ENCODE measurements at regions not wholly inside any gene's neighbourhood (a gene's known extent, or its start where the extent isn't known, plus 50 kb on each side); places are given as distances from the start of the nearest gene placed in this dataset.
A peak's percentile ranks its signal among the peaks of the same experiment; 100 is the strongest.

- Histone ChIP-seq H2AFZ (peak overlapping the region; percentile 61), H3K4me1 (peaks cover 25% of the 10 kb centered on the region), H3K9me3 (ENCODE audit: control insufficient read depth, low read length) (no peaks in the 10 kb centered on the region), H3K4me3 (ENCODE audit: low read depth, low read length) (peak overlapping the region; percentile 36), H3K27ac (peak overlapping the region; percentile 76), H3K27me3 (ENCODE audit: control insufficient read depth, insufficient read depth, low read length) (no peaks in the 10 kb centered on the region), H3K36me3 (ENCODE audit: control insufficient read depth, insufficient read depth, low read length) (no peaks in the 10 kb centered on the region), H3K9ac (no peak overlapping the region), H3K79me2 (no peaks in the 10 kb centered on the region), H3K4me2 (ENCODE audit: low read length) (peak overlapping the region; percentile 82)
- TF ChIP-seq CTCF (IDR thresholded peaks at IDR 0.05): no peak
Observed at GRCh38 chr7:36029853-36030515, 123.1 kb upstream of the EEPD1 start.

- H3K4me1 ChIP-seq: peaks cover 41% of the 10 kb centered on the region
- no peak for TF ChIP-seq CTCF (IDR thresholded peaks at IDR 0.05)
Observed at GRCh38 chr7:36032361-36032818, 120.7 kb upstream of the EEPD1 start.

GRCh38 chr7:36034020-36034419 lies 119.0 kb upstream of the EEPD1 start:
- Histone ChIP-seq H3K36me3 (ENCODE audit: control insufficient read depth, insufficient read depth, low read length) (no peaks in the 10 kb centered on the region), H3K4me1 (peaks cover 45% of the 10 kb centered on the region), H3K27me3 (ENCODE audit: control insufficient read depth, insufficient read depth, low read length) (no peaks in the 10 kb centered on the region), H3K4me3 (ENCODE audit: low read depth, low read length) (no peak overlapping the region), H3K9me3 (ENCODE audit: control insufficient read depth, low read length) (no peaks in the 10 kb centered on the region), H3K27ac (no peak overlapping the region), H2AFZ (no peak overlapping the region), H3K79me2 (no peaks in the 10 kb centered on the region), H3K4me2 (ENCODE audit: low read length) (no peak overlapping the region), H3K9ac (no peak overlapping the region)
- no peak for TF ChIP-seq CTCF (IDR thresholded peaks at IDR 0.05)

More at GRCh38 chr7:36032361-36032818, 120.7 kb upstream of the EEPD1 start:
- Histone ChIP-seq H3K4me2 (ENCODE audit: low read length) (peak overlapping the region; percentile 39), H3K4me3 (ENCODE audit: low read depth, low read length) (peak overlapping the region; percentile 13), H3K9me3 (ENCODE audit: control insufficient read depth, low read length) (no peaks in the 10 kb centered on the region), H3K36me3 (ENCODE audit: control insufficient read depth, insufficient read depth, low read length) (no peaks in the 10 kb centered on the region), H2AFZ (peak overlapping the region; percentile 17), H3K79me2 (no peaks in the 10 kb centered on the region), H3K27me3 (ENCODE audit: control insufficient read depth, insufficient read depth, low read length) (no peaks in the 10 kb centered on the region), H3K9ac (no peak overlapping the region), H3K27ac (no peak overlapping the region)

- Histone ChIP-seq H3K27ac (peak overlapping the region; percentile 96), H3K9me3 (ENCODE audit: control insufficient read depth, low read length) (no peaks in the 10 kb centered on the region), H3K9ac (no peak overlapping the region), H3K4me2 (ENCODE audit: low read length) (no peak overlapping the region), H3K27me3 (ENCODE audit: control insufficient read depth, insufficient read depth, low read length) (no peaks in the 10 kb centered on the region), H3K79me2 (no peaks in the 10 kb centered on the region), H3K4me1 (peaks cover 46% of the 10 kb centered on the region), H3K36me3 (ENCODE audit: control insufficient read depth, insufficient read depth, low read length) (no peaks in the 10 kb centered on the region), H2AFZ (no peak overlapping the region), H3K4me3 (ENCODE audit: low read depth, low read length) (no peak overlapping the region)
- no peak for TF ChIP-seq CTCF (IDR thresholded peaks at IDR 0.05)
Observed at GRCh38 chr7:36035186-36035585, 117.9 kb upstream of the EEPD1 start.

GRCh38 chr7:36036590-36036989 lies 116.5 kb upstream of the EEPD1 start:
- Histone ChIP-seq H3K9me3 (ENCODE audit: control insufficient read depth, low read length) (no peaks in the 10 kb centered on the region), H3K27me3 (ENCODE audit: control insufficient read depth, insufficient read depth, low read length) (no peaks in the 10 kb centered on the region), H3K9ac (peak overlapping the region; percentile 15), H3K4me1 (peaks cover 46% of the 10 kb centered on the region), H3K4me3 (ENCODE audit: low read depth, low read length) (peak overlapping the region; percentile 24), H3K36me3 (ENCODE audit: control insufficient read depth, insufficient read depth, low read length) (no peaks in the 10 kb centered on the region), H3K4me2 (ENCODE audit: low read length) (peak overlapping the region; percentile 62), H3K27ac (peak overlapping the region; percentile 96), H2AFZ (peak overlapping the region; percentile 45), H3K79me2 (no peaks in the 10 kb centered on the region)
- no peak for TF ChIP-seq CTCF (IDR thresholded peaks at IDR 0.05)

Data from parathyroid adenoma (tissue), 2 donors.